ENCODE measurements at regions not wholly inside any gene's neighbourhood (a gene's known extent, or its start where the extent isn't known, plus 50 kb on each side); places are given as distances from the start of the nearest gene placed in this dataset.

GRCh38 chr2:3982160-3982559, 278.8 kb downstream of the DCDC2C start:
- no peaks in the 10 kb centered on the region for H3K36me3 Mint-ChIP-seq (ENCODE audit: low read depth)
- no peak overlapping the region for H3K4me3 Mint-ChIP-seq
- Histone ChIP-seq H3K4me3 (ENCODE audit: low read length) (no peak overlapping the region), H3K27me3 (ENCODE audit: control insufficient read depth in 1 of 2, insufficient read depth in 2 of 2, low read length in 2 of 2) (no peaks in the 10 kb centered on the region), H3K4me1 (ENCODE audit: insufficient read depth, low read length) (no peaks in the 10 kb centered on the region), H3K27ac (ENCODE audit: low read depth in 1 of 2, low read length in 2 of 2) (no peak overlapping the region), H3K9me3 (ENCODE audit: control insufficient read depth in 1 of 2, insufficient read depth in 1 of 2, low read length in 2 of 2) (peaks cover 3 to 4% of the 10 kb centered on the region in 2 experiments), H3K36me3 (ENCODE audit: insufficient read depth, low read length) (no peaks in the 10 kb centered on the region)
- intact Hi-C loops (cut with DNase I, micrococcal nuclease): no loop called here
- H3K4me1 Mint-ChIP-seq (ENCODE audit: low read depth): no peaks in the 10 kb centered on the region
- no peaks in the 10 kb centered on the region for H3K27me3 Mint-ChIP-seq
- no peak overlapping the region for H3K27ac Mint-ChIP-seq
- no peak for DNase-seq
- CTCF ChIA-PET: no interaction called here
- no peak for TF ChIP-seq CTCF (IDR thresholded peaks at IDR 0.05)
- POLR2A ChIA-PET: no interaction called here
- H3K9me3 Mint-ChIP-seq: no peaks in the 10 kb centered on the region
- no peak for ATAC-seq (ENCODE audit: poor library complexity)

GRCh38 chr2:3986063-3986462, 282.7 kb downstream of the DCDC2C start:
- no peak for ATAC-seq (ENCODE audit: poor library complexity)
- H3K9me3 Mint-ChIP-seq: peaks cover 2% of the 10 kb centered on the region
- H3K27me3 Mint-ChIP-seq: no peaks in the 10 kb centered on the region

GRCh38 chr2:3986530-3987258, 283.3 kb downstream of the DCDC2C start:
- Histone ChIP-seq H3K27me3 (ENCODE audit: control insufficient read depth in 1 of 2, insufficient read depth in 2 of 2, low read length in 2 of 2) (no peaks in the 10 kb centered on the region), H3K27ac (ENCODE audit: low read depth in 1 of 2, low read length in 2 of 2) (no peak overlapping the region), H3K4me3 (ENCODE audit: low read length) (no peak overlapping the region), H3K36me3 (ENCODE audit: insufficient read depth, low read length) (no peaks in the 10 kb centered on the region), H3K4me1 (ENCODE audit: insufficient read depth, low read length) (no peaks in the 10 kb centered on the region), H3K9me3 (ENCODE audit: control insufficient read depth in 1 of 2, insufficient read depth in 1 of 2, low read length in 2 of 2) (peaks cover 5 to 11% of the 10 kb centered on the region in 2 experiments)
- Mint-ChIP-seq H3K4me1 (ENCODE audit: low read depth) (no peaks in the 10 kb centered on the region), H3K36me3 (ENCODE audit: low read depth) (no peaks in the 10 kb centered on the region), H3K27ac (no peak overlapping the region), H3K27me3 (no peaks in the 10 kb centered on the region), H3K9me3 (peaks cover 7% of the 10 kb centered on the region), H3K4me3 (no peak overlapping the region)
- ChIA-PET POLR2A (no interaction called here), CTCF (no interaction called here)
- no peak for TF ChIP-seq CTCF (IDR thresholded peaks at IDR 0.05)
- intact Hi-C loops (cut with DNase I, micrococcal nuclease): no loop called here
- ATAC-seq (ENCODE audit: poor library complexity): no peak
- no peak for DNase-seq

More at GRCh38 chr2:3986063-3986462, 282.7 kb downstream of the DCDC2C start:
- Histone ChIP-seq H3K27me3 (ENCODE audit: control insufficient read depth in 1 of 2, insufficient read depth in 2 of 2, low read length in 2 of 2) (no peaks in the 10 kb centered on the region), H3K36me3 (ENCODE audit: insufficient read depth, low read length) (no peaks in the 10 kb centered on the region), H3K27ac (ENCODE audit: low read depth in 1 of 2, low read length in 2 of 2) (no peak overlapping the region), H3K4me1 (ENCODE audit: insufficient read depth, low read length) (no peaks in the 10 kb centered on the region), H3K9me3 (ENCODE audit: control insufficient read depth in 1 of 2, insufficient read depth in 1 of 2, low read length in 2 of 2) (peaks cover 5 to 11% of the 10 kb centered on the region in 2 experiments), H3K4me3 (ENCODE audit: low read length) (no peak overlapping the region)
- H3K4me1 Mint-ChIP-seq (ENCODE audit: low read depth): no peaks in the 10 kb centered on the region
- no peak for TF ChIP-seq CTCF (IDR thresholded peaks at IDR 0.05)
- no peak for DNase-seq
- ChIA-PET POLR2A (no interaction called here), CTCF (no interaction called here)
- H3K36me3 Mint-ChIP-seq (ENCODE audit: low read depth): no peaks in the 10 kb centered on the region
- no peak overlapping the region for H3K4me3 Mint-ChIP-seq
- no peak overlapping the region for H3K27ac Mint-ChIP-seq
- intact Hi-C loops (cut with DNase I, micrococcal nuclease): no loop called here

All from CD4-positive, alpha-beta T cell (primary cell).